22Rv1 (cell line): ENCODE measurements at regions not wholly inside any gene's neighbourhood (a gene's known extent, or its start where the extent isn't known, plus 50 kb on each side); places are given as distances from the start of the nearest gene placed in this dataset.

Experiments
- ZFX ChIP-seq: fragments of 450-650 bp; IDR thresholded peaks from 2 replicates; pipeline ENCODE4 v1.6.1; 2017; ENCODE audit warnings: antibody characterized with exemption, borderline replicate concordance
- TF ChIP-seq, protein P1 (sequence below): fragments of 450-650 bp; IDR thresholded peaks from 2 replicates; pipeline ENCODE4 v1.5.1; 2017; ENCODE audit warnings: mild to moderate bottlenecking

DNA sequence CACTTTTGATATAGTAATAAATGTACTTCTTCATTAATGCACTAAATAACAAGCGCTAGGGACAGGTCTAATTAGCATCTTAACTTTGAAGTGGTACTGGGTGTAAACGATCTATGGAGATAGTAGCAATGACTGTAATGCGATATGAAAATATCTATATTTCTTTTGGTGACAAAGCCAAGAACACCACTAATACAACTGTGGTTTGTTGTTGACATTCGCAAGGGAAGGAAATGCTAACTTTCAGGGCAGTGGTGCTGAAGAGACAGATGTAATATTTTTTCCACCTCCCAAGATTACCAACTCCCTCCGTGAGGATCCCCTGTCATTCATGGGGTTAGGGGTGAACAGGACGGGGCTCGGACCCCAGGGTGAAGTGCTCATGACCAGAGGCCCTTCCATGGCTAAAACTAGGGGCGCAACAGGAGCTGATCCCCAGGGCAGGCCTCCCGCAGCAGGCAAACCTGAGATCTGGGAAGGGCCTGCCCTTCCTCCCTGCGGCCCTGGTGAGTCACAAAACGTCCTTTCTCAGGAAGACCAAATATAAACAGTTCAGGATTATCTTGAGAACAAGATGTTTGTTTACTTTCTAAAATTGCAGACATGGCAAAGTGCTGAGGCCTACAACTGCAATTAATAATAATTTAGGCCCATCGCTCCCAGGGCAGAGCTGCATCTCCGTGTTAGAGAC is 65.0 kb upstream of the TOX2 start:
- TF ChIP-seq, protein P1, sequence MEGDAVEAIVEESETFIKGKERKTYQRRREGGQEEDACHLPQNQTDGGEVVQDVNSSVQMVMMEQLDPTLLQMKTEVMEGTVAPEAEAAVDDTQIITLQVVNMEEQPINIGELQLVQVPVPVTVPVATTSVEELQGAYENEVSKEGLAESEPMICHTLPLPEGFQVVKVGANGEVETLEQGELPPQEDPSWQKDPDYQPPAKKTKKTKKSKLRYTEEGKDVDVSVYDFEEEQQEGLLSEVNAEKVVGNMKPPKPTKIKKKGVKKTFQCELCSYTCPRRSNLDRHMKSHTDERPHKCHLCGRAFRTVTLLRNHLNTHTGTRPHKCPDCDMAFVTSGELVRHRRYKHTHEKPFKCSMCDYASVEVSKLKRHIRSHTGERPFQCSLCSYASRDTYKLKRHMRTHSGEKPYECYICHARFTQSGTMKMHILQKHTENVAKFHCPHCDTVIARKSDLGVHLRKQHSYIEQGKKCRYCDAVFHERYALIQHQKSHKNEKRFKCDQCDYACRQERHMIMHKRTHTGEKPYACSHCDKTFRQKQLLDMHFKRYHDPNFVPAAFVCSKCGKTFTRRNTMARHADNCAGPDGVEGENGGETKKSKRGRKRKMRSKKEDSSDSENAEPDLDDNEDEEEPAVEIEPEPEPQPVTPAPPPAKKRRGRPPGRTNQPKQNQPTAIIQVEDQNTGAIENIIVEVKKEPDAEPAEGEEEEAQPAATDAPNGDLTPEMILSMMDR, result no peak
- no peak for TF ChIP-seq ZFX
